ENCODE measurements at regions not wholly inside any gene's neighbourhood (a gene's known extent, or its start where the extent isn't known, plus 50 kb on each side); places are given as distances from the start of the nearest gene placed in this dataset.

- no peak for TF ChIP-seq CTCF (IDR thresholded peaks at IDR 0.05; ENCODE audit: low read depth, low read length)
- no peak for TF ChIP-seq EZH2phosphoT487 (IDR thresholded peaks at IDR 0.05; ENCODE audit: low read depth)
Measured at GRCh38 chr2:181231886-181232621, 225.1 kb upstream of the ITGA4 start.
